Brain microvascular endothelial cell (primary cell): ENCODE measurements at regions not wholly inside any gene's neighbourhood (a gene's known extent, or its start where the extent isn't known, plus 50 kb on each side); places are given as distances from the start of the nearest gene placed in this dataset.

Experiments used
- DNase-seq: peaks from one replicate; pipeline ENCODE4 v3.0.0-alpha.2; 2020
- H3K27ac ChIP-seq: fragments of 250-450 bp; sonication (Bioruptor Pico); 2 replicates; pipeline ENCODE4 v1.5.1; 2020; ENCODE audit warnings: mild to moderate bottlenecking, moderate library complexity
- H3K27me3 ChIP-seq: fragments of 250-450 bp; sonication (Bioruptor Pico); replicated peaks from 2 replicates; pipeline ENCODE4 v1.5.1; 2020; ENCODE audit warnings: mild to moderate bottlenecking
- H3K36me3 ChIP-seq: fragments of 250-450 bp; sonication (Bioruptor Pico); replicated peaks from 2 replicates; pipeline ENCODE4 v1.5.1; 2020; ENCODE audit warnings: mild to moderate bottlenecking
- H3K4me3 ChIP-seq: 2 replicates; pipeline ENCODE4 v1.5.1; 2011; ENCODE audit warnings: low read depth, mild to moderate bottlenecking, control low read depth, low read length, moderate library complexity
- in situ Hi-C: cut with HindIII; loops from 2 replicates; pipeline ENCODE4 v1.10.0; 2017; ENCODE audit warnings: low sequenced_read_pairs, low pct_ligation_motif_present
- TF ChIP-seq, protein P1 (sequence below): IDR thresholded peaks from 2 replicates; pipeline ENCODE4 v1.5.1; 2011; ENCODE audit warnings: low read depth, mild to moderate bottlenecking, moderate library complexity, low read length, control low read depth, inconsistent platforms; ENCODE audit errors: missing control alignments

- in situ Hi-C loops = no loop called here
- no peak for DNase-seq
- no peak overlapping the region for H3K27ac ChIP-seq
- no peak overlapping the region for H3K4me3 ChIP-seq
- no peaks in the 10 kb centered on the region for H3K36me3 ChIP-seq
- TF ChIP-seq, protein P1, sequence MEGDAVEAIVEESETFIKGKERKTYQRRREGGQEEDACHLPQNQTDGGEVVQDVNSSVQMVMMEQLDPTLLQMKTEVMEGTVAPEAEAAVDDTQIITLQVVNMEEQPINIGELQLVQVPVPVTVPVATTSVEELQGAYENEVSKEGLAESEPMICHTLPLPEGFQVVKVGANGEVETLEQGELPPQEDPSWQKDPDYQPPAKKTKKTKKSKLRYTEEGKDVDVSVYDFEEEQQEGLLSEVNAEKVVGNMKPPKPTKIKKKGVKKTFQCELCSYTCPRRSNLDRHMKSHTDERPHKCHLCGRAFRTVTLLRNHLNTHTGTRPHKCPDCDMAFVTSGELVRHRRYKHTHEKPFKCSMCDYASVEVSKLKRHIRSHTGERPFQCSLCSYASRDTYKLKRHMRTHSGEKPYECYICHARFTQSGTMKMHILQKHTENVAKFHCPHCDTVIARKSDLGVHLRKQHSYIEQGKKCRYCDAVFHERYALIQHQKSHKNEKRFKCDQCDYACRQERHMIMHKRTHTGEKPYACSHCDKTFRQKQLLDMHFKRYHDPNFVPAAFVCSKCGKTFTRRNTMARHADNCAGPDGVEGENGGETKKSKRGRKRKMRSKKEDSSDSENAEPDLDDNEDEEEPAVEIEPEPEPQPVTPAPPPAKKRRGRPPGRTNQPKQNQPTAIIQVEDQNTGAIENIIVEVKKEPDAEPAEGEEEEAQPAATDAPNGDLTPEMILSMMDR = no peak
- no peaks in the 10 kb centered on the region for H3K27me3 ChIP-seq
Measured at GRCh38 chr2:61774351-61774750, 79.5 kb downstream of the FAM161A start.

- Histone ChIP-seq H3K4me3 (no peak overlapping the region), H3K36me3 (no peaks in the 10 kb centered on the region), H3K27me3 (no peaks in the 10 kb centered on the region), H3K27ac (no peak overlapping the region)
- TF ChIP-seq, protein P1 = no peak
- in situ Hi-C loops = no loop called here
- no peak for DNase-seq
Measured at GRCh38 chr2:61771904-61772845, 81.7 kb downstream of the FAM161A start.

GRCh38 chr2:61770746-61771145 lies 83.1 kb downstream of the FAM161A start:
- Histone ChIP-seq H3K4me3 (no peak overlapping the region), H3K36me3 (no peaks in the 10 kb centered on the region), H3K27me3 (no peaks in the 10 kb centered on the region), H3K27ac (no peak overlapping the region)
- in situ Hi-C loops = no loop called here
- DNase-seq = peak; percentile 3
- TF ChIP-seq, protein P1 = no peak

- no peak overlapping the region for H3K4me3 ChIP-seq
- no peak overlapping the region for H3K27ac ChIP-seq
- no peak for DNase-seq
- no peaks in the 10 kb centered on the region for H3K27me3 ChIP-seq
- TF ChIP-seq, protein P1 = no peak
- in situ Hi-C loops = no loop called here
- H3K36me3 ChIP-seq = no peaks in the 10 kb centered on the region
Measured at GRCh38 chr2:61770298-61770697, 83.6 kb downstream of the FAM161A start.

- TF ChIP-seq, protein P1 = no peak
- DNase-seq = no peak
- in situ Hi-C loops = no loop called here
- H3K4me3 ChIP-seq = no peak overlapping the region
- no peaks in the 10 kb centered on the region for H3K36me3 ChIP-seq
- H3K27me3 ChIP-seq = no peaks in the 10 kb centered on the region
- no peak overlapping the region for H3K27ac ChIP-seq
Measured at GRCh38 chr2:61769093-61769675, 84.7 kb downstream of the FAM161A start.
